ENCODE measurements at regions not wholly inside any gene's neighbourhood (a gene's known extent, or its start where the extent isn't known, plus 50 kb on each side); places are given as distances from the start of the nearest gene placed in this dataset.

DNA sequence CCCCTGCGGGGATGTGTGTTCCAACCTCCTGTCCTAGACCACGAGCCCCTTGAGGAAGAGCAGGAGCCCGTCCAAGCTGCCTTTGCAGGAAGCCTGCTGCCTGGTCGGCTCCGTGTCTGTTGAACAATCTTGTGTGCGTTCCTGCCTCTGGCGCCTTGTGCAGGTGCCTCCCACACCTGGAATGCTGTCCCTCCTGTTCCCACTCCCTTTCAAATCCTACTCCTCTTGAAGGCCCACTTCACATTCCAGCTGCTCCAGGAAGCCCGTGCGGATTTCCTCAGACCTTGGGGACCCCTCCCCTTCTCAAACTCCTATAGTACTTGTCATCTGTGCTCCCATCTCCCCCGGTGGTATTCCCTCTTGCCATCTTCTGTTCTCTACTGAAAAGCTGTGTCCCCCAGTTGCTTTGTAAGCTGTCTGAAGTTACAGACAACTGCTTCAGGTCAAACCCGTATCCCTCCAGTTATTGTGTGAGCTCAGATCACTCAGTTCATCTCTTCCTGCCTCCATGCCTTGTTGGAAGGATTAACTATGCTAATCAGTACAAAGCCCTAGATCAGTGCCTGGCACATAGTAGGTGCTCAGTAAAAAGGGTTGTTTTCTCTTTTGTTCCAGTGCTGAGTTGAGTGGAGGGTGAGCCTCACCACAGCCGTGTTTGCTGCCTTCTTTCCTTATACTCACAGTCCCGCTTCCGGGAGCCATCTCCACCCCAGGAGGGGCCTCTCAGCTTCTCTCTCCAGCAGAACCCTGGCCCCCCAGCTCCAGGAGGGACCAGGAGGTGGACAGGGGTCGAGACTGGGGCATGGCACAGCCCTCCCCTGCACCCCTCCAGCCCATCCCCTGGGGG, 241.8 kb upstream of the CIBAR2 start:
- TF ChIP-seq, protein P1, sequence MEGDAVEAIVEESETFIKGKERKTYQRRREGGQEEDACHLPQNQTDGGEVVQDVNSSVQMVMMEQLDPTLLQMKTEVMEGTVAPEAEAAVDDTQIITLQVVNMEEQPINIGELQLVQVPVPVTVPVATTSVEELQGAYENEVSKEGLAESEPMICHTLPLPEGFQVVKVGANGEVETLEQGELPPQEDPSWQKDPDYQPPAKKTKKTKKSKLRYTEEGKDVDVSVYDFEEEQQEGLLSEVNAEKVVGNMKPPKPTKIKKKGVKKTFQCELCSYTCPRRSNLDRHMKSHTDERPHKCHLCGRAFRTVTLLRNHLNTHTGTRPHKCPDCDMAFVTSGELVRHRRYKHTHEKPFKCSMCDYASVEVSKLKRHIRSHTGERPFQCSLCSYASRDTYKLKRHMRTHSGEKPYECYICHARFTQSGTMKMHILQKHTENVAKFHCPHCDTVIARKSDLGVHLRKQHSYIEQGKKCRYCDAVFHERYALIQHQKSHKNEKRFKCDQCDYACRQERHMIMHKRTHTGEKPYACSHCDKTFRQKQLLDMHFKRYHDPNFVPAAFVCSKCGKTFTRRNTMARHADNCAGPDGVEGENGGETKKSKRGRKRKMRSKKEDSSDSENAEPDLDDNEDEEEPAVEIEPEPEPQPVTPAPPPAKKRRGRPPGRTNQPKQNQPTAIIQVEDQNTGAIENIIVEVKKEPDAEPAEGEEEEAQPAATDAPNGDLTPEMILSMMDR (optimal IDR thresholded peaks at IDR 0.05 in 1 of 3, IDR thresholded peaks at IDR 0.05 in 1 of 3, conservative IDR thresholded peaks at IDR 0.05 in 1 of 3; ENCODE audit: extremely low read depth in 1 of 3, insufficient read depth in 2 of 3, low read length in 3 of 3) = no peak
- no peak for TF ChIP-seq EZH2 (IDR thresholded peaks at IDR 0.05; ENCODE audit: low read length)
